ENCODE measurements at regions not wholly inside any gene's neighbourhood (a gene's known extent, or its start where the extent isn't known, plus 50 kb on each side); places are given as distances from the start of the nearest gene placed in this dataset.

DNA sequence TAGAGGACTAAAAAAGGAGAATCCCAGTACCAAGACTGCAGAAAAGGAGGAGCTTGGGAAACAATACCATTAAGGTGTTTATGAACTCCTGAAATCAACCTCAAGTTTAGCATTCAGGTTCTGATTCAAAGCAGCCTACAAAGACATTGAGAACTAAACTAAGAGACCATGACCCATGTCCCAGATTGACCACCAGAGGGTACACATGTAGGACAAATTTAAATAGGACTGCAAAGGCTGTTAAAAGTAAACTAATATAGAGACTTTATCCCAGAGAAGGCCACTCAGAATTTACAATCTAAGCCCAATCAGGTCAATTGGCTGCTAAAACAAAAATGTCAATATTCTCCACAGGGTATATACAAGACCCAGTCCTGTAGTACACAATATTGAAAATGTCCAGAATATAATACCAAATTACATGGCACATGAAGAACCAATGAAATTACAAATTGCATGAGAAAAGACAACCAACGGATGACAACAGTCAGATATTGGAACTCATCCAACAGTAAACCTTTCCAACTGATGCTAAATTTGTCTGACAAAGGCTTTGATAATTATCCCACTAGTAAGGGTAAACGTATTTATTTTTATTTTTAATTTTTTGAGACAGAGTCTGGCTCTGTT, 682.4 kb downstream of the UQCRFS1 start:
- intact Hi-C loops (cut with DNase I) = no loop called here
- TF ChIP-seq, protein P1, sequence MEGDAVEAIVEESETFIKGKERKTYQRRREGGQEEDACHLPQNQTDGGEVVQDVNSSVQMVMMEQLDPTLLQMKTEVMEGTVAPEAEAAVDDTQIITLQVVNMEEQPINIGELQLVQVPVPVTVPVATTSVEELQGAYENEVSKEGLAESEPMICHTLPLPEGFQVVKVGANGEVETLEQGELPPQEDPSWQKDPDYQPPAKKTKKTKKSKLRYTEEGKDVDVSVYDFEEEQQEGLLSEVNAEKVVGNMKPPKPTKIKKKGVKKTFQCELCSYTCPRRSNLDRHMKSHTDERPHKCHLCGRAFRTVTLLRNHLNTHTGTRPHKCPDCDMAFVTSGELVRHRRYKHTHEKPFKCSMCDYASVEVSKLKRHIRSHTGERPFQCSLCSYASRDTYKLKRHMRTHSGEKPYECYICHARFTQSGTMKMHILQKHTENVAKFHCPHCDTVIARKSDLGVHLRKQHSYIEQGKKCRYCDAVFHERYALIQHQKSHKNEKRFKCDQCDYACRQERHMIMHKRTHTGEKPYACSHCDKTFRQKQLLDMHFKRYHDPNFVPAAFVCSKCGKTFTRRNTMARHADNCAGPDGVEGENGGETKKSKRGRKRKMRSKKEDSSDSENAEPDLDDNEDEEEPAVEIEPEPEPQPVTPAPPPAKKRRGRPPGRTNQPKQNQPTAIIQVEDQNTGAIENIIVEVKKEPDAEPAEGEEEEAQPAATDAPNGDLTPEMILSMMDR (IDR thresholded peaks at IDR 0.05) = no peak
- TF ChIP-seq POLR2A (IDR thresholded peaks at IDR 0.05) = no peak
- Histone ChIP-seq H3K9me3 (no peaks in the 10 kb centered on the region), H3K27me3 (no peaks in the 10 kb centered on the region), H3K27ac (no peak overlapping the region), H3K36me3 (replicated peaks in 1 of 2; ENCODE audit: insufficient read depth in 1 of 2, low read depth in 2 of 2) (no peaks in the 10 kb centered on the region), H3K4me3 (no peak overlapping the region), H3K4me1 (no peaks in the 10 kb centered on the region)
- DNase-seq = no peak
- WGBS, 2 donors = 44 to 58% methylated on average over 2 of the region's 2 CpGs
- no peak for ATAC-seq

DNA sequence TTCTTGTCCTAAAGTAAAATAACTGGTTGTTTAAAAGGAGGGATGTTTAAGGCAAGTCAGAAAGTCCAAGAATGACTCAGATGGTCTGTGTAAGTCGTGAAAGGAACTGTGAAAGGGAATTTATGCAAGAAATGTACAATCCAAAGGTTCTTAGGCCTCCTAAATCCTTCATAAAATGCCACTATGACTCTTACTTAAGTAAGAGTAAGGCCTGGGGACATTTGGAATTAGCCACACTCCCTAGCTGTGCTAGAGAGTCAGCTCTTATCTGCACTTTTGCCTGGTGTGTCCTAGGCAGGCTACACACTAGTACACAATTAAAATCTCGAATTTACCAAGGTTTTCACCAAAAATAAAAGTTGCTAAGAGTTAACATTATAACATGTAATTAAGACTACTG, 686.9 kb downstream of the UQCRFS1 start:
- DNase-seq = no peak
- Histone ChIP-seq H3K27ac (no peak overlapping the region), H3K9me3 (no peaks in the 10 kb centered on the region), H3K27me3 (no peaks in the 10 kb centered on the region), H3K36me3 (replicated peaks in 1 of 2; ENCODE audit: insufficient read depth in 1 of 2, low read depth in 2 of 2) (no peaks in the 10 kb centered on the region), H3K4me1 (no peaks in the 10 kb centered on the region), H3K4me3 (no peak overlapping the region)
- TF ChIP-seq POLR2A (IDR thresholded peaks at IDR 0.05) = no peak
- TF ChIP-seq, protein P1 (IDR thresholded peaks at IDR 0.05) = no peak
- ATAC-seq = no peak
- WGBS, 2 donors = 61 to 68% methylated on average over 2 of the region's 2 CpGs
- intact Hi-C loops (cut with DNase I) = no loop called here

DNA sequence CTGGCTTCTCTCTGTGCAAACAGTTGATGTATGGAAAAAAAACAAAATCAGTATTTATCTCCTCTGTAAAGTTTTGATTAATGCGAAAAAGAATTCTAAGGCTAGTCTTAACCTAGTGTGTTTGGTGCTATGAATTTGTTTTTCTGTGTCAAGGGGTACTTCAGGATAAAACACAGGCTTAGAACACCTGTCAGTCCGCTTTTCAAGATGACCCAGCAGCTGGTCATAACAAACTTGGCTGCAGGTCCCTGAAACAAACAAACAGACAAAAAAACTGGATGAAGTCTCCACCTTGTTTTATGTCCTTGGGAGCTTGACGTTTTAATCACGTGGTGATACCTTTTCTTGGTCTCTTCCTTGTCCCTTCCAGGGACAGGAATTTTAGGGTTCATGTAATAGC, 689.3 kb downstream of the UQCRFS1 start:
- ATAC-seq (no peak), DNase-seq (no peak)
- 39 to 49% methylated on average over 4 of the region's 4 CpGs for WGBS, 2 donors
- Histone ChIP-seq H3K27ac (no peak overlapping the region), H3K4me3 (no peak overlapping the region), H3K27me3 (no peaks in the 10 kb centered on the region), H3K9me3 (no peaks in the 10 kb centered on the region), H3K36me3 (replicated peaks in 1 of 2; ENCODE audit: insufficient read depth in 1 of 2, low read depth in 2 of 2) (no peaks in the 10 kb centered on the region), H3K4me1 (no peaks in the 10 kb centered on the region)
- TF ChIP-seq POLR2A (IDR thresholded peaks at IDR 0.05) = no peak
- TF ChIP-seq, protein P1 (IDR thresholded peaks at IDR 0.05) = no peak
- intact Hi-C loops (cut with DNase I) = no loop called here

DNA sequence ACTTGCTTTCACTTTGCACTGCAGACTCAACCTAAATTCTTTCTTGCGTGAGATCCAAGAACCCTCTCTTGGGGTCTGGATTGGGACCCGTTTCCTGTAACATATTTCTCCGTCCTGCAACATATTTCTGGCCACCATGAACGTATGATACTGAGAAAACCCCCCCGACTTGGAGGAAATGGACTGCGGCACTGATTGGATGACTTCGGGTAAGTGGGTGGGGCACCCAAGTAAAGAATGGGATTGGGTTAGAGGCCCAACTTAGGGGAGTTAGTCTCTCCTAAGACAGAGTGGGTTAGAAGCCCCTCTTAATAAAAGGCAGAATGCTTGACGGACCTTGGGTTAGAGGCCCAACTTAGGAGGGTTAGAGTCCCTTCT, 690.4 kb downstream of the UQCRFS1 start:
- Histone ChIP-seq H3K4me1 (no peaks in the 10 kb centered on the region), H3K27me3 (no peaks in the 10 kb centered on the region), H3K9me3 (no peaks in the 10 kb centered on the region), H3K36me3 (replicated peaks in 1 of 2; ENCODE audit: insufficient read depth in 1 of 2, low read depth in 2 of 2) (no peaks in the 10 kb centered on the region), H3K27ac (no peak overlapping the region), H3K4me3 (no peak overlapping the region)
- TF ChIP-seq, protein P1 (IDR thresholded peaks at IDR 0.05) = no peak
- TF ChIP-seq POLR2A (IDR thresholded peaks at IDR 0.05) = no peak
- DNase-seq = no peak
- intact Hi-C loops (cut with DNase I) = no loop called here
- 79 to 83% methylated on average over 8 of the region's 8 CpGs for WGBS, 2 donors
- no peak for ATAC-seq
